Gastroesophageal sphincter (tissue), 4 donors: ENCODE measurements at regions not wholly inside any gene's neighbourhood (a gene's known extent, or its start where the extent isn't known, plus 50 kb on each side); places are given as distances from the start of the nearest gene placed in this dataset.
A peak's percentile ranks its signal among the peaks of the same experiment; 100 is the strongest.
"Not testable (repeated sequence)": the region's sequence is repeated elsewhere in the genome, so short reads cannot be mapped to it uniquely, and the experiment has no call there.

ENCODE experiments used
- ATAC-seq: fragments of 150-250 bp; one replicate; pipeline ENCODE4 v1.9.1; 2016; ENCODE audit warnings: mild to moderate bottlenecking, moderate library complexity
- H3K27ac ChIP-seq, 4 donors: fragments of 200-600 bp; sonication (generic) in 3 of 4; 1 replicate in 3 of 4; 2 replicates in 1 of 4; pipeline ENCODE4 v1.5.1; 2016 to 2019
- H3K27me3 ChIP-seq: fragments of 200-600 bp; sonication (generic); one replicate; pipeline ENCODE4 v1.5.1; 2019
- H3K36me3 ChIP-seq, 2 donors: fragments of 200-600 bp; sonication (generic); one replicate each; pipeline ENCODE4 v1.5.1; 2019; ENCODE audit warnings: control low read depth in 1 of 2
- H3K4me1 ChIP-seq, 3 donors: fragments of 200-600 bp; sonication (generic); 1 replicate in 2 of 3; 2 replicates in 1 of 3; pipeline ENCODE4 v1.5.1; 2016 to 2019; ENCODE audit warnings: control low read depth in 2 of 3
- H3K4me3 ChIP-seq, 2 donors: fragments of 200-600 bp; sonication (generic); one replicate each; pipeline ENCODE4 v1.5.1; 2019; ENCODE audit warnings: mild to moderate bottlenecking in 1 of 2, moderate library complexity in 1 of 2
- H3K9me3 ChIP-seq, 3 donors: fragments of 200-600 bp; sonication (generic); one replicate each; pipeline ENCODE4 v1.5.1; 2017 to 2019; ENCODE audit warnings: control low read depth in 2 of 3
- EP300 ChIP-seq: sonication (generic); formaldehyde crosslinking; IDR thresholded peaks from one replicate; pipeline ENCODE4 v1.6.1; 2017; ENCODE audit warnings: antibody characterized with exemption, mild to moderate bottlenecking
- POLR2A ChIP-seq, 2 donors: fragments of 450-650 bp; IDR thresholded peaks; one replicate each; pipeline ENCODE4 v1.6.1; 2017; ENCODE audit warnings: antibody characterized with exemption in 2 of 2, mild to moderate bottlenecking in 2 of 2, moderate library complexity in 1 of 2
- POLR2AphosphoS5 ChIP-seq: sonication (generic); formaldehyde crosslinking; IDR thresholded peaks from one replicate; pipeline ENCODE4 v1.6.1; 2017; ENCODE audit warnings: antibody characterized with exemption
- WGBS, 2 donors: methylation state at CpG; one replicate each; pipeline ENCODE4 v1.1.5; 2018; ENCODE audit warnings: low coverage in 1 of 2; 5-methylcytosine and 5-hydroxymethylcytosine counted together
- TF ChIP-seq, protein P1 (sequence below), 4 experiments: fragments of 200-600 bp in 2 of 4; fragments of 450-650 bp in 2 of 4; sonication (generic) in 1 of 4; IDR thresholded peaks; one replicate each; pipeline ENCODE4 v1.5.1; 2017 to 2019; ENCODE audit warnings: antibody characterized with exemption in 4 of 4, mild to moderate bottlenecking in 2 of 4, moderate library complexity in 2 of 4

DNA sequence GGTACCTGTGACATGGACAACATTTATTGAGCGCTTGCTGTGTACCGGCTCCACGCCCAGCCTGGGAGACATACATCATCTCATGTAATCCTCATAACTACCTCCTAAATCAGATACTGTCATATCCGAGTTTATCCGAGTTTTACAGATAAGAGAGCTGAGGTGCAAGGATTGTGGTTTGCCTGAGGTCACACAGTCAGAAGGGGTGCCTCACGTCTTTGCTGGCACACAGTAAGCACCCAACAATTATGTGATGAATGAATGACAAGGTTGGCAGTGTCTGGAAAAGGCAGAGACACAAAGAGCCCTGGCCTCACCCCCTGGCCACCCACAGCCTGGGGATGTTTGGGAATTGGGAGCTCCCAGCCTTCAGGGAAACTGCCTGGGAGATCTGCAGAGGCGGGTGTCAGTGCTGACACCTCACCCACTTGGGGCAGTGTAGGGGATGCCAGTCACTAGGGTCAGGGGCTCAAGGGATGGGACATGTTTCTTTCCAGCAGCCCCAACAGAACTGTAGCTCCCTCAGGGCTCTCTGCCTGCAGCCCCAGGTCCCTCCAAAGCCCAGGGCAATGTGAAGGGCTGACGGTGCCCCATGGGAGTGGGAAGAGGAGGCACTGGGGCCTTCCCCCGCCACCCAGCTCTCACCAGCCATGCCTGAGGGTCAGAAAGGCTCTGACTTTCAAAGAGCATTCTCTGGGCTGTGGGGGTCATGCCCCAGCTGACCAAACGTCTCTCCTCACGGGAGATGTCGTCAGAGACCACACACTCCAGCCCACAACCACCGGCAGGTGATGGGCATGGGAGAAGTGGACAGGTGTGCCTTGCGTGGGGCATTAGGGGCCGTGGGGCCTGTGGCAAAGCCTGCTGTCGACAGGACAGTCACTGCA is 157.5 kb downstream of the ZFP36L2 start:
- TF ChIP-seq, protein P1, sequence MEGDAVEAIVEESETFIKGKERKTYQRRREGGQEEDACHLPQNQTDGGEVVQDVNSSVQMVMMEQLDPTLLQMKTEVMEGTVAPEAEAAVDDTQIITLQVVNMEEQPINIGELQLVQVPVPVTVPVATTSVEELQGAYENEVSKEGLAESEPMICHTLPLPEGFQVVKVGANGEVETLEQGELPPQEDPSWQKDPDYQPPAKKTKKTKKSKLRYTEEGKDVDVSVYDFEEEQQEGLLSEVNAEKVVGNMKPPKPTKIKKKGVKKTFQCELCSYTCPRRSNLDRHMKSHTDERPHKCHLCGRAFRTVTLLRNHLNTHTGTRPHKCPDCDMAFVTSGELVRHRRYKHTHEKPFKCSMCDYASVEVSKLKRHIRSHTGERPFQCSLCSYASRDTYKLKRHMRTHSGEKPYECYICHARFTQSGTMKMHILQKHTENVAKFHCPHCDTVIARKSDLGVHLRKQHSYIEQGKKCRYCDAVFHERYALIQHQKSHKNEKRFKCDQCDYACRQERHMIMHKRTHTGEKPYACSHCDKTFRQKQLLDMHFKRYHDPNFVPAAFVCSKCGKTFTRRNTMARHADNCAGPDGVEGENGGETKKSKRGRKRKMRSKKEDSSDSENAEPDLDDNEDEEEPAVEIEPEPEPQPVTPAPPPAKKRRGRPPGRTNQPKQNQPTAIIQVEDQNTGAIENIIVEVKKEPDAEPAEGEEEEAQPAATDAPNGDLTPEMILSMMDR (IDR thresholded peaks at IDR 0.05): no peak
- no peak for TF ChIP-seq POLR2AphosphoS5
- no peak for TF ChIP-seq EP300
- no peak for TF ChIP-seq POLR2A (IDR thresholded peaks at IDR 0.05)
- Histone ChIP-seq H3K4me3 (no peak overlapping the region), H3K27me3 (no peaks in the 10 kb centered on the region), H3K9me3 (no peaks in the 10 kb centered on the region), H3K4me1 (peaks cover 0 to 46% (median 22%) of the 10 kb centered on the region in 3 donors), H3K36me3 (no peaks in the 10 kb centered on the region), H3K27ac (peak overlapping the region in 1 of 4 donors; percentile 38)
- ATAC-seq: no peak
- 69 to 73% methylated on average over 4 to 5 of the region's 16 CpGs for WGBS, 2 donors

GRCh38 chr2:43068041-43068533 is 158.3 kb downstream of the ZFP36L2 start:
- no peak overlapping the region for H3K4me3 ChIP-seq
- no peaks in the 10 kb centered on the region for H3K36me3 ChIP-seq
- peak overlapping the region in 2 of 4 donors; percentile 6 to 38 for H3K27ac ChIP-seq
- H3K4me1 ChIP-seq: peaks cover 0 to 38% (median 16%) of the 10 kb centered on the region in 3 donors
- no peaks in the 10 kb centered on the region for H3K9me3 ChIP-seq
- ATAC-seq: no peak
- 84 to 100% methylated on average over 1 to 32 of the region's 51 CpGs for WGBS, 2 donors
- no peak for TF ChIP-seq POLR2AphosphoS5
- TF ChIP-seq, protein P1 (IDR thresholded peaks at IDR 0.05): no peak
- TF ChIP-seq POLR2A (IDR thresholded peaks at IDR 0.05): no peak
- no peak for TF ChIP-seq EP300
- no peaks in the 10 kb centered on the region for H3K27me3 ChIP-seq

DNA sequence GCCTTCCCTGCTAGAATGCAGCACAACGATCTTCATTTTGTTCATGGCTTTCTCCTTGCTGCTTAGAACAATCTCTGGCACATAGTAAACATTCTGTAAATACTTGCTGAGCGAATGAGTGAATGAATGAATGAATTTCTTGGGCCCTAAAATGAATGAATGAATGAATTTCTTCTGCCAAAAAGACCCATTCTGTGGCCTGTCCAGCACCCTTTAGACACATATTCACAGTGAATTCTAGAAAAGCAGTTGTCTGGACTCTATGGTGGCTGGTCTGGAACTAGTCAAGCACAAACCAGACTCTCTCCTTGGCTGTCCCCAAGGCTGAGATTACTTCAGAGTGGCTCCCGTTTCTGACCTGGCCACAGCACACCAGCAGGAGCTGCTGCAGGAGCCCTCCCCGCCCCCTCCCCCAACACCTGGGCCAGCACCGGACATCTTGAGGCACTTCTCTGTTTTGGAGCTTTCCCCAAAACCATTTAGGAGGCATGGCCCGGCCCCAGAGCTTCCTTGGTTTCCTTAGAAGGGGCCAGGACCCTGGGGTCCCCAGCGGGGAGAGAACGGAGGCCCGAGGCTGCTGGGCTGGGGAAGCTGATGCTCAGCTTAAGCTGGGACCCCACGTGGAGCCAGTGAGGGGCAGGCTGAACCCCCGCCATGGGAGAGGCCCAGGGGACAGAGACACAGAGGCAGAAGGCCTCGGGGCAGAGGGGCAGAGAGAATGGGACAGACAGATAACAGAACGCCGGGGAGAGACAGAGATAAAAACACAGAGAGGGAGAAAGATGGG is 159.0 kb downstream of the ZFP36L2 start:
- Histone ChIP-seq H3K4me1 (peaks cover 0 to 35% (median 16%) of the 10 kb centered on the region in 3 donors), H3K27me3 (no peaks in the 10 kb centered on the region), H3K4me3 (no peak overlapping the region), H3K9me3 (no peaks in the 10 kb centered on the region), H3K27ac (peak overlapping the region in 2 of 4 donors; percentile 6 to 38), H3K36me3 (no peaks in the 10 kb centered on the region)
- WGBS, 2 donors: 85 to 92% methylated on average over 2 to 5 of the region's 14 CpGs
- no peak for ATAC-seq
- TF ChIP-seq POLR2AphosphoS5 (no peak), POLR2A (IDR thresholded peaks at IDR 0.05) (no peak), EP300 (no peak)
- TF ChIP-seq, protein P1 (IDR thresholded peaks at IDR 0.05): no peak

DNA sequence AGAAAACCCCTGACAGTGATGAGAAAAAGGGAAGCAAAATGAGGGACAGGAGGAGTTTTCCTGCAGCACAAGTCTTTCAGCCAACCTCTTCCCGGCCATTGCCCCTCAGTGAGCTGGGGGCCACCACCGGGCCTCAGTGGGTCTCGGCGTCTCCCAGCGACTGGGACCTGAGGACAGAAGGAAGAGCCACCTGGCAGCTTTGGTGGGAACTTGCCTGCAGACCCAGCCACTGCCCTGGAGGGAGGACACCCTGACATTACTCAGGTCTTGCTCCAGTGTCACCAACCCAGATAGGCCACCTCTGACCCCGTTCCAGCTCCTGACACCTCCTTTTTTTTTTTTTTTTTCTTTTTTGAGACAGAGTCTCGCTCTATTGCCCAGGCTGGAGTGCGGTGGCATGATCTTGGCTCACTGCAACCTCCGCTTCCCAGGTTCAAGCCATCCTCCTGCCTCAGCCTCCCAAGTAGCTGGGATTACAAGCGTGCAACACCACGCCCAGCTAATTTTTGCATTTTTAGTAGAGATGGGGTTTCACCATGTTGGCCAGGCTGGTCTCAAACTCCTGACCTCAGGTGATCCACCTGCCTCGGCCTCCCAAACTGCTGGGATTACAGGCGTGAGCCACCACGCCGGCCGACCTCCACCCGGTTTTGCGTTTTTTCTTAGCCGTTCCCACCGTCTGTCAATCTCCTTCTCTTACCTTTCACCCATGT is 159.7 kb downstream of the ZFP36L2 start:
- not testable (repeated sequence) for ATAC-seq, H3K4me3 ChIP-seq, H3K36me3 ChIP-seq, H3K27me3 ChIP-seq, H3K9me3 ChIP-seq, H3K27ac ChIP-seq
- peaks cover 0 to 27% (median 10%) of the 10 kb centered on the region in 3 donors for H3K4me1 ChIP-seq
- 85 to 94% methylated on average over 10 to 13 of the region's 20 CpGs for WGBS, 2 donors

GRCh38 chr2:43065871-43066270 is 160.5 kb downstream of the ZFP36L2 start:
- no peaks in the 10 kb centered on the region for H3K36me3 ChIP-seq

More at GRCh38 chr2:43065871-43066270, 160.5 kb downstream of the ZFP36L2 start:
- ATAC-seq: no peak
- no peak for TF ChIP-seq EP300
- TF ChIP-seq POLR2A (IDR thresholded peaks at IDR 0.05): no peak
- TF ChIP-seq POLR2AphosphoS5: no peak
- TF ChIP-seq, protein P1 (IDR thresholded peaks at IDR 0.05): no peak
- Histone ChIP-seq H3K27ac (no peak overlapping the region), H3K4me1 (peaks cover 0 to 19% (median 4%) of the 10 kb centered on the region in 3 donors), H3K27me3 (no peaks in the 10 kb centered on the region), H3K4me3 (no peak overlapping the region), H3K9me3 (peaks cover 0 to 8% (median 0%) of the 10 kb centered on the region in 3 donors)
- WGBS, 2 donors: 92 to 97% methylated on average over 5 to 6 of the region's 10 CpGs
